ENCODE measurements at regions not wholly inside any gene's neighbourhood (a gene's known extent, or its start where the extent isn't known, plus 50 kb on each side); places are given as distances from the start of the nearest gene placed in this dataset.

- no peak for TF ChIP-seq CTCF (IDR thresholded peaks at IDR 0.05)
- no peak for TF ChIP-seq POLR2AphosphoS5 (IDR thresholded peaks at IDR 0.05)
These were observed 267.5 kb downstream of the CALCRL start for GRCh38 chr2:187180529-187180928.

Data from upper lobe of left lung (tissue), 4 donors.